Natural killer cell (primary cell): ENCODE measurements at regions not wholly inside any gene's neighbourhood (a gene's known extent, or its start where the extent isn't known, plus 50 kb on each side); places are given as distances from the start of the nearest gene placed in this dataset.
"Not testable (repeated sequence)": the region's sequence is repeated elsewhere in the genome, so short reads cannot be mapped to it uniquely, and the experiment has no call there.

Experiments used
- ATAC-seq, 3 donors: fragments of 150-1000 bp in 2 of 3; fragments of 200-7000 bp in 1 of 3; cut with Tn5 transposase; 1 replicate in 1 of 3; 2 replicates in 2 of 3; pipeline ENCODE4 v1.10.0; 2021; ENCODE audit warnings: mild to moderate bottlenecking in 2 of 3, moderate library complexity in 2 of 3
- DNase-seq, 2 donors: peaks; one replicate each; pipeline versions ENCODE4 v3.0.0 to v3.0.0-alpha.2; 2013 to 2021; ENCODE audit warnings: mixed read lengths in 1 of 2
- H3K27ac ChIP-seq: one replicate; pipeline ENCODE4 v1.5.1; 2013; ENCODE audit warnings: mild to moderate bottlenecking, low read length
- H3K27me3 ChIP-seq: one replicate; pipeline ENCODE4 v1.6.1; 2013; ENCODE audit warnings: low read length; ENCODE audit not compliant: control insufficient read depth, insufficient read depth
- H3K36me3 ChIP-seq: one replicate; pipeline ENCODE4 v1.6.1; 2013; ENCODE audit warnings: low read length; ENCODE audit not compliant: control insufficient read depth, insufficient read depth
- H3K4me1 ChIP-seq: one replicate; pipeline ENCODE4 v1.6.1; 2013; ENCODE audit warnings: low read length; ENCODE audit not compliant: control insufficient read depth, insufficient read depth
- H3K4me3 ChIP-seq: one replicate; pipeline ENCODE4 v1.5.1; 2013; ENCODE audit warnings: low read length
- H3K9me3 ChIP-seq: one replicate; pipeline ENCODE4 v1.6.1; 2013; ENCODE audit warnings: low read length; ENCODE audit not compliant: control insufficient read depth, insufficient read depth
- H3K27ac Mint-ChIP-seq, 2 donors: one replicate each; pipeline ENCODE4 v1.8.0; 2022; ENCODE audit warnings: mild to moderate bottlenecking in 2 of 2, mixed read lengths in 2 of 2, moderate library complexity in 1 of 2
- H3K27me3 Mint-ChIP-seq, 2 donors: one replicate each; pipeline ENCODE4 v1.8.0; 2022; ENCODE audit warnings: low read depth in 2 of 2, mixed read lengths in 2 of 2
- H3K36me3 Mint-ChIP-seq: one replicate; pipeline ENCODE4 v1.8.0; 2022; ENCODE audit warnings: mixed read lengths
- H3K4me1 Mint-ChIP-seq, 2 donors: one replicate each; pipeline ENCODE4 v1.8.0; 2022; ENCODE audit warnings: mixed read lengths in 2 of 2
- H3K4me3 Mint-ChIP-seq: one replicate; pipeline ENCODE4 v1.8.0; 2022; ENCODE audit warnings: mild to moderate bottlenecking, moderate library complexity, mixed read lengths
- H3K9me3 Mint-ChIP-seq, 2 donors: one replicate each; pipeline ENCODE4 v1.8.0; 2022; ENCODE audit warnings: mixed read lengths in 2 of 2
- CTCF ChIP-seq: fragments of 200-600 bp; IDR thresholded peaks from one replicate; pipeline ENCODE4 v1.8.0; 2022; ENCODE audit warnings: antibody characterized with exemption
- WGBS: methylation state at CpG from one replicate; pipeline ENCODE4 v1.1.7; 2013; ENCODE audit warnings: missing lambda C conversion rate; ENCODE audit not compliant: insufficient coverage; 5-methylcytosine and 5-hydroxymethylcytosine counted together
- intact Hi-C: fragments of 100-400 bp; cut with micrococcal nuclease; formaldehyde crosslinking; loops from one replicate; pipeline ENCODE4 v1.14.2; 2022

GRCh38 chr11:37182031-37182430 lies 584.0 kb upstream of the RAG2 start:
- H3K36me3 Mint-ChIP-seq, result no peaks in the 10 kb centered on the region
- no peaks in the 10 kb centered on the region for H3K4me1 Mint-ChIP-seq
- peaks cover 11 to 15% of the 10 kb centered on the region in 2 donors for H3K9me3 Mint-ChIP-seq
- ATAC-seq, result no peak
- intact Hi-C loops, result no loop called here
- no peaks in the 10 kb centered on the region for H3K4me1 ChIP-seq
- no peak for DNase-seq
- no peak overlapping the region for H3K4me3 ChIP-seq
- no peaks in the 10 kb centered on the region for H3K27me3 Mint-ChIP-seq
- no peak for TF ChIP-seq CTCF
- 51% methylated on average over 3 of the region's 5 CpGs for WGBS
- H3K4me3 Mint-ChIP-seq, result no peak overlapping the region
- no peak overlapping the region for H3K27ac ChIP-seq
- H3K9me3 ChIP-seq, result no peaks in the 10 kb centered on the region
- no peak overlapping the region for H3K27ac Mint-ChIP-seq
- H3K36me3 ChIP-seq, result no peaks in the 10 kb centered on the region
- no peaks in the 10 kb centered on the region for H3K27me3 ChIP-seq

GRCh38 chr11:37177721-37178120 lies 579.7 kb upstream of the RAG2 start:
- H3K36me3 ChIP-seq, result no peaks in the 10 kb centered on the region
- H3K27me3 ChIP-seq, result no peaks in the 10 kb centered on the region
- 100% methylated on average over 1 of the region's 1 CpG for WGBS
- Mint-ChIP-seq H3K4me1 (no peaks in the 10 kb centered on the region), H3K4me3 (no peak overlapping the region), H3K27ac (no peak overlapping the region), H3K36me3 (no peaks in the 10 kb centered on the region), H3K27me3 (no peaks in the 10 kb centered on the region), H3K9me3 (peaks cover 9 to 11% of the 10 kb centered on the region in 2 donors)
- DNase-seq (no peak), ATAC-seq (no peak)
- H3K4me3 ChIP-seq, result no peak overlapping the region
- intact Hi-C loops, result no loop called here
- H3K9me3 ChIP-seq, result no peaks in the 10 kb centered on the region
- no peak overlapping the region for H3K27ac ChIP-seq
- no peak for TF ChIP-seq CTCF
- H3K4me1 ChIP-seq, result no peaks in the 10 kb centered on the region

- Histone ChIP-seq H3K27me3 (no peaks in the 10 kb centered on the region), H3K4me1 (no peaks in the 10 kb centered on the region), H3K27ac (no peak overlapping the region), H3K4me3 (no peak overlapping the region), H3K9me3 (peaks cover 4% of the 10 kb centered on the region), H3K36me3 (no peaks in the 10 kb centered on the region)
- TF ChIP-seq CTCF, result no peak
- 87% methylated on average over 2 of the region's 2 CpGs for WGBS
- ATAC-seq (no peak), DNase-seq (no peak)
- peaks cover 2 to 8% of the 10 kb centered on the region in 2 donors for H3K9me3 Mint-ChIP-seq
- no peaks in the 10 kb centered on the region for H3K36me3 Mint-ChIP-seq
- H3K4me1 Mint-ChIP-seq, result no peaks in the 10 kb centered on the region
- H3K4me3 Mint-ChIP-seq, result no peak overlapping the region
- no peaks in the 10 kb centered on the region for H3K27me3 Mint-ChIP-seq
- intact Hi-C loops, result no loop called here
- H3K27ac Mint-ChIP-seq, result no peak overlapping the region
Measured at GRCh38 chr11:37171451-37171850, 573.4 kb upstream of the RAG2 start.

- H3K36me3 Mint-ChIP-seq, result no peaks in the 10 kb centered on the region
- no peak overlapping the region for H3K27ac Mint-ChIP-seq
- Histone ChIP-seq H3K27ac (no peak overlapping the region), H3K27me3 (no peaks in the 10 kb centered on the region), H3K36me3 (no peaks in the 10 kb centered on the region), H3K9me3 (peaks cover 4% of the 10 kb centered on the region), H3K4me1 (no peaks in the 10 kb centered on the region), H3K4me3 (no peak overlapping the region)
- no peak for TF ChIP-seq CTCF
- H3K9me3 Mint-ChIP-seq, result peaks cover 2 to 7% of the 10 kb centered on the region in 2 donors
- no peaks in the 10 kb centered on the region for H3K4me1 Mint-ChIP-seq
- H3K27me3 Mint-ChIP-seq, result no peaks in the 10 kb centered on the region
- ATAC-seq (no peak), DNase-seq (no peak)
- no peak overlapping the region for H3K4me3 Mint-ChIP-seq
- intact Hi-C loops, result no loop called here
Measured at GRCh38 chr11:37170311-37170710, 572.3 kb upstream of the RAG2 start.

- H3K9me3 ChIP-seq, H3K4me1 ChIP-seq, intact Hi-C loops, H3K27me3 ChIP-seq, H3K4me3 Mint-ChIP-seq, H3K36me3 Mint-ChIP-seq, H3K36me3 ChIP-seq, H3K27ac Mint-ChIP-seq, H3K9me3 Mint-ChIP-seq, H3K27ac ChIP-seq, DNase-seq, H3K4me1 Mint-ChIP-seq, H3K27me3 Mint-ChIP-seq, H3K4me3 ChIP-seq, ATAC-seq: not testable (repeated sequence)
- WGBS, result 74% methylated on average over 1 of the region's 1 CpG
Measured at GRCh38 chr11:37145434-37145833, 547.4 kb upstream of the RAG2 start.
